Large intestine (tissue), 3 donors: ENCODE measurements at regions not wholly inside any gene's neighbourhood (a gene's known extent, or its start where the extent isn't known, plus 50 kb on each side); places are given as distances from the start of the nearest gene placed in this dataset.
"Not testable (repeated sequence)": the region's sequence is repeated elsewhere in the genome, so short reads cannot be mapped to it uniquely, and the experiment has no call there.

ENCODE experiments used
- DNase-seq, 2 donors: peaks; one replicate each; pipeline versions ENCODE4 v3.0.0 to v3.0.0-alpha.2; 2013
- H3K27ac ChIP-seq: one replicate; pipeline ENCODE4 v1.5.1; 2013; ENCODE audit warnings: low read length
- H3K27me3 ChIP-seq: 2 replicates; pipeline ENCODE4 v1.6.1; 2013; ENCODE audit warnings: low read length; ENCODE audit not compliant: control insufficient read depth, insufficient read depth
- H3K36me3 ChIP-seq: 2 replicates; pipeline ENCODE4 v1.6.1; 2013; ENCODE audit warnings: low read length; ENCODE audit not compliant: control insufficient read depth, insufficient read depth
- H3K4me1 ChIP-seq: one replicate; pipeline ENCODE4 v1.6.1; 2013; ENCODE audit warnings: low read length; ENCODE audit not compliant: control insufficient read depth, insufficient read depth
- H3K4me3 ChIP-seq: one replicate; pipeline ENCODE4 v1.5.1; 2013; ENCODE audit warnings: low read length
- H3K9me3 ChIP-seq: one replicate; pipeline ENCODE4 v1.6.1; 2013; ENCODE audit warnings: mild to moderate bottlenecking, low read depth, low read length, moderate library complexity; ENCODE audit not compliant: control insufficient read depth
- WGBS: methylation state at CpG from one replicate; pipeline ENCODE4 v1.1.5; 2013; ENCODE audit warnings: low lambda C conversion rate; ENCODE audit not compliant: insufficient coverage; 5-methylcytosine and 5-hydroxymethylcytosine counted together

- no peak for DNase-seq
- Histone ChIP-seq H3K27ac (no peak overlapping the region), H3K27me3 (no peaks in the 10 kb centered on the region), H3K4me3 (no peak overlapping the region), H3K9me3 (peaks cover 7% of the 10 kb centered on the region), H3K36me3 (no peaks in the 10 kb centered on the region), H3K4me1 (no peaks in the 10 kb centered on the region)
- WGBS: no CpG with 5 or more reads among the region's 31 CpGs
Observed at GRCh38 chr1:102234753-102235359, 238.1 kb upstream of the OLFM3 start.

GRCh38 chr1:102219463-102219862, 222.7 kb upstream of the OLFM3 start:
- Histone ChIP-seq H3K27me3 (no peaks in the 10 kb centered on the region), H3K4me1 (no peaks in the 10 kb centered on the region), H3K27ac (no peak overlapping the region), H3K9me3 (no peaks in the 10 kb centered on the region), H3K36me3 (no peaks in the 10 kb centered on the region), H3K4me3 (no peak overlapping the region)
- WGBS: 100% methylated on average over 1 of the region's 2 CpGs
- DNase-seq: no peak

GRCh38 chr1:102210891-102211290, 214.2 kb upstream of the OLFM3 start:
- H3K4me3 ChIP-seq, DNase-seq, H3K4me1 ChIP-seq, H3K27ac ChIP-seq, H3K9me3 ChIP-seq, H3K27me3 ChIP-seq, H3K36me3 ChIP-seq: not testable (repeated sequence)
- 80% methylated on average over 1 of the region's 3 CpGs for WGBS

- WGBS: no CpG with 5 or more reads among the region's 2 CpGs
- Histone ChIP-seq H3K27me3 (no peaks in the 10 kb centered on the region), H3K4me1 (no peaks in the 10 kb centered on the region), H3K4me3 (no peak overlapping the region), H3K36me3 (no peaks in the 10 kb centered on the region), H3K27ac (no peak overlapping the region), H3K9me3 (no peaks in the 10 kb centered on the region)
- DNase-seq: peak; percentile 47 to 54
Observed at GRCh38 chr1:102191723-102192122, 195.0 kb upstream of the OLFM3 start.

- no peaks in the 10 kb centered on the region for H3K4me1 ChIP-seq
- H3K27ac ChIP-seq: no peak overlapping the region
- DNase-seq: no peak
- H3K9me3 ChIP-seq: no peaks in the 10 kb centered on the region
- no peak overlapping the region for H3K4me3 ChIP-seq
- WGBS: 8% methylated on average over 1 of the region's 1 CpG
- H3K36me3 ChIP-seq: no peaks in the 10 kb centered on the region
- H3K27me3 ChIP-seq: no peaks in the 10 kb centered on the region
Observed at GRCh38 chr1:102190429-102190828, 193.7 kb upstream of the OLFM3 start.

GRCh38 chr1:102186536-102186935, 189.8 kb upstream of the OLFM3 start:
- Histone ChIP-seq H3K27ac (no peak overlapping the region), H3K27me3 (no peaks in the 10 kb centered on the region), H3K4me3 (no peak overlapping the region), H3K9me3 (no peaks in the 10 kb centered on the region), H3K36me3 (no peaks in the 10 kb centered on the region), H3K4me1 (no peaks in the 10 kb centered on the region)
- DNase-seq: no peak
- 70% methylated on average over 2 of the region's 2 CpGs for WGBS

GRCh38 chr1:102185260-102185659, 188.5 kb upstream of the OLFM3 start:
- 67% methylated on average over 1 of the region's 1 CpG for WGBS
- no peak for DNase-seq
- H3K4me1 ChIP-seq: no peaks in the 10 kb centered on the region
- H3K27me3 ChIP-seq: no peaks in the 10 kb centered on the region
- no peaks in the 10 kb centered on the region for H3K9me3 ChIP-seq
- no peaks in the 10 kb centered on the region for H3K36me3 ChIP-seq
- no peak overlapping the region for H3K4me3 ChIP-seq
- H3K27ac ChIP-seq: no peak overlapping the region

GRCh38 chr1:102184477-102184876, 187.8 kb upstream of the OLFM3 start:
- DNase-seq: no peak
- no peak overlapping the region for H3K27ac ChIP-seq
- H3K4me1 ChIP-seq: no peaks in the 10 kb centered on the region
- no peaks in the 10 kb centered on the region for H3K9me3 ChIP-seq
- no peaks in the 10 kb centered on the region for H3K36me3 ChIP-seq
- H3K4me3 ChIP-seq: no peak overlapping the region
- H3K27me3 ChIP-seq: no peaks in the 10 kb centered on the region

GRCh38 chr1:102183711-102184110, 187.0 kb upstream of the OLFM3 start:
- Histone ChIP-seq H3K27me3 (no peaks in the 10 kb centered on the region), H3K9me3 (no peaks in the 10 kb centered on the region), H3K36me3 (no peaks in the 10 kb centered on the region), H3K4me1 (no peaks in the 10 kb centered on the region), H3K4me3 (no peak overlapping the region), H3K27ac (no peak overlapping the region)
- no peak for DNase-seq
- WGBS: no CpG with 5 or more reads among the region's 2 CpGs

- Histone ChIP-seq H3K9me3 (no peaks in the 10 kb centered on the region), H3K27ac (no peak overlapping the region), H3K36me3 (no peaks in the 10 kb centered on the region), H3K4me3 (no peak overlapping the region), H3K27me3 (no peaks in the 10 kb centered on the region), H3K4me1 (no peaks in the 10 kb centered on the region)
- no peak for DNase-seq
- 94% methylated on average over 2 of the region's 5 CpGs for WGBS
Observed at GRCh38 chr1:102182603-102183260, 186.0 kb upstream of the OLFM3 start.

- no peaks in the 10 kb centered on the region for H3K4me1 ChIP-seq
Observed at GRCh38 chr1:102181341-102181740, 184.6 kb upstream of the OLFM3 start.

More at GRCh38 chr1:102181341-102181740, 184.6 kb upstream of the OLFM3 start:
- Histone ChIP-seq H3K27ac (no peak overlapping the region), H3K4me3 (no peak overlapping the region), H3K36me3 (no peaks in the 10 kb centered on the region), H3K27me3 (no peaks in the 10 kb centered on the region), H3K9me3 (no peaks in the 10 kb centered on the region)
- WGBS: 100% methylated on average over 2 of the region's 2 CpGs
- DNase-seq: no peak
